Activated B cell treated with CpG ODN at 0.5 μM for 24 hours (primary cell): ENCODE measurements at regions not wholly inside any gene's neighbourhood (a gene's known extent, or its start where the extent isn't known, plus 50 kb on each side); places are given as distances from the start of the nearest gene placed in this dataset.

Experiments
- ATAC-seq: fragments of 200-7000 bp; cut with Tn5 transposase; one replicate; pipeline ENCODE4 v1.10.0; 2021; ENCODE audit warnings: low read depth, mild to moderate bottlenecking, moderate library complexity
- CTCF ChIA-PET: fragments of 350-600 bp; sonication (Branson Sonifier 250); formaldehyde crosslinking; loops from one replicate; lab custom pipeline; 2021; ENCODE audit warnings: antibody characterized with exemption; lab: Charles Lee
- POLR2A ChIA-PET: fragments of 350-600 bp; sonication (Branson Sonifier 250); formaldehyde crosslinking; loops from one replicate; lab custom pipeline; 2021; ENCODE audit warnings: antibody characterized with exemption; lab: Charles Lee
- DNase-seq: peaks from one replicate; pipeline ENCODE4 v3.0.0; 2022
- H3K27ac Mint-ChIP-seq: one replicate; pipeline ENCODE4 v1.8.0; 2020; ENCODE audit warnings: mixed read lengths
- H3K27me3 Mint-ChIP-seq: one replicate; pipeline ENCODE4 v1.8.0; 2021; ENCODE audit warnings: mixed read lengths
- H3K36me3 Mint-ChIP-seq: one replicate; pipeline ENCODE4 v1.8.0; 2021; ENCODE audit warnings: low read depth, mixed read lengths
- H3K4me1 Mint-ChIP-seq: one replicate; pipeline ENCODE4 v1.8.0; 2021; ENCODE audit warnings: mixed read lengths
- H3K4me3 Mint-ChIP-seq: one replicate; pipeline ENCODE4 v1.8.0; 2020; ENCODE audit warnings: mild to moderate bottlenecking, mixed read lengths
- H3K9me3 Mint-ChIP-seq: one replicate; pipeline ENCODE4 v1.8.0; 2020; ENCODE audit warnings: mixed read lengths
- intact Hi-C: fragments of 100-400 bp; cut with micrococcal nuclease; formaldehyde crosslinking; loops from one replicate; pipeline ENCODE4 v1.15.1; 2024
- TF ChIP-seq, protein P1 (sequence below): fragments of 200-600 bp; IDR thresholded peaks from one replicate; pipeline ENCODE4 v1.8.0; 2022; ENCODE audit warnings: antibody characterized with exemption, mild to moderate bottlenecking

GRCh38 chr18:75582406-75582821, 154.9 kb upstream of the SMIM21 start:
- TF ChIP-seq, protein P1, sequence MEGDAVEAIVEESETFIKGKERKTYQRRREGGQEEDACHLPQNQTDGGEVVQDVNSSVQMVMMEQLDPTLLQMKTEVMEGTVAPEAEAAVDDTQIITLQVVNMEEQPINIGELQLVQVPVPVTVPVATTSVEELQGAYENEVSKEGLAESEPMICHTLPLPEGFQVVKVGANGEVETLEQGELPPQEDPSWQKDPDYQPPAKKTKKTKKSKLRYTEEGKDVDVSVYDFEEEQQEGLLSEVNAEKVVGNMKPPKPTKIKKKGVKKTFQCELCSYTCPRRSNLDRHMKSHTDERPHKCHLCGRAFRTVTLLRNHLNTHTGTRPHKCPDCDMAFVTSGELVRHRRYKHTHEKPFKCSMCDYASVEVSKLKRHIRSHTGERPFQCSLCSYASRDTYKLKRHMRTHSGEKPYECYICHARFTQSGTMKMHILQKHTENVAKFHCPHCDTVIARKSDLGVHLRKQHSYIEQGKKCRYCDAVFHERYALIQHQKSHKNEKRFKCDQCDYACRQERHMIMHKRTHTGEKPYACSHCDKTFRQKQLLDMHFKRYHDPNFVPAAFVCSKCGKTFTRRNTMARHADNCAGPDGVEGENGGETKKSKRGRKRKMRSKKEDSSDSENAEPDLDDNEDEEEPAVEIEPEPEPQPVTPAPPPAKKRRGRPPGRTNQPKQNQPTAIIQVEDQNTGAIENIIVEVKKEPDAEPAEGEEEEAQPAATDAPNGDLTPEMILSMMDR, result no peak
- Mint-ChIP-seq H3K27me3 (no peaks in the 10 kb centered on the region), H3K4me3 (no peak overlapping the region), H3K27ac (no peak overlapping the region), H3K9me3 (no peaks in the 10 kb centered on the region), H3K36me3 (no peaks in the 10 kb centered on the region), H3K4me1 (no peaks in the 10 kb centered on the region)
- no peak for ATAC-seq
- POLR2A ChIA-PET, result no interaction called here
- CTCF ChIA-PET, result interaction anchor here (1.1 kb wide), 1 partner anchor 9 kb away, joined by 3 read pairs; no protein-coding TSS in a partner anchor
- DNase-seq, result no peak
- intact Hi-C loops, result no loop called here

- intact Hi-C loops, result no loop called here
- no peaks in the 10 kb centered on the region for H3K27me3 Mint-ChIP-seq
- TF ChIP-seq, protein P1, result no peak
- DNase-seq (no peak), ATAC-seq (no peak)
- H3K4me3 Mint-ChIP-seq, result no peak overlapping the region
- H3K36me3 Mint-ChIP-seq, result no peaks in the 10 kb centered on the region
- H3K9me3 Mint-ChIP-seq, result no peaks in the 10 kb centered on the region
- H3K27ac Mint-ChIP-seq, result no peak overlapping the region
- ChIA-PET POLR2A (no interaction called here), CTCF (interaction anchor here (1.1 kb wide), 1 partner anchor 10 kb away, joined by 3 read pairs; no protein-coding TSS in a partner anchor)
- H3K4me1 Mint-ChIP-seq, result no peaks in the 10 kb centered on the region
Measured at GRCh38 chr18:75581336-75582131, 154.0 kb upstream of the SMIM21 start.

GRCh38 chr18:75574187-75574586, 146.7 kb upstream of the SMIM21 start:
- Mint-ChIP-seq H3K4me1 (no peaks in the 10 kb centered on the region), H3K27ac (no peak overlapping the region), H3K9me3 (no peaks in the 10 kb centered on the region), H3K27me3 (no peaks in the 10 kb centered on the region), H3K4me3 (no peak overlapping the region), H3K36me3 (no peaks in the 10 kb centered on the region)
- intact Hi-C loops, result no loop called here
- no peak for ATAC-seq
- DNase-seq, result no peak
- CTCF ChIA-PET, result no interaction called here
- POLR2A ChIA-PET, result no interaction called here
- TF ChIP-seq, protein P1, result no peak

- intact Hi-C loops, result loop anchor here (5.0 kb wide), 1 partner anchor 651 kb away; no protein-coding TSS in a partner anchor
- POLR2A ChIA-PET, result no interaction called here
- DNase-seq (no peak), ATAC-seq (no peak)
- CTCF ChIA-PET, result no interaction called here
- Mint-ChIP-seq H3K36me3 (no peaks in the 10 kb centered on the region), H3K27ac (no peak overlapping the region), H3K27me3 (no peaks in the 10 kb centered on the region), H3K4me3 (no peak overlapping the region), H3K4me1 (no peaks in the 10 kb centered on the region), H3K9me3 (no peaks in the 10 kb centered on the region)
- TF ChIP-seq, protein P1, result no peak
Measured at GRCh38 chr18:75563150-75563549, 135.6 kb upstream of the SMIM21 start.

DNA sequence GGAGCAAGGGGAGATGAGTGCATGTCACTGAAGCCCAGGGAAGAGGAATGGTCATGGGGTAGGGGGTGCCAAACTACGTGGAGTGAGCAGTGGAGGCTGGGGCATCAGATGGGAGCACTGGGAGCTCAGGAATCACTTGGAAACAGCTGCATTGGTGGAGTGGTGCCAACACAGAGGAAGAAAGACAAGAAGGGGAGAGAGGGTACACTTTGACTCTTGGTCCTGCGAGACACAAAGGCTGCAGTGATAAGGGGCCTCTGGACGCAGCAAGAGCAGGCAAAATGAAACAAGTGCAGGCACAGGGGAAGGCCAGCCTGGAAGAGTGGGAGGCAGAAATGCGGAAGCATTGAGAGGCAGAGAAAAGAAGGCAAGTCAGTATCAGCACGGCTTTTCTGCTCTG, 134.7 kb upstream of the SMIM21 start:
- CTCF ChIA-PET, result no interaction called here
- DNase-seq (no peak), ATAC-seq (no peak)
- H3K4me1 Mint-ChIP-seq, result no peaks in the 10 kb centered on the region
- H3K4me3 Mint-ChIP-seq, result no peak overlapping the region
- H3K9me3 Mint-ChIP-seq, result no peaks in the 10 kb centered on the region
- POLR2A ChIA-PET, result no interaction called here
- no peaks in the 10 kb centered on the region for H3K27me3 Mint-ChIP-seq
- intact Hi-C loops, result loop anchor here (5.0 kb wide), 1 partner anchor 650 kb away; no protein-coding TSS in a partner anchor
- no peaks in the 10 kb centered on the region for H3K36me3 Mint-ChIP-seq
- TF ChIP-seq, protein P1, result no peak
- H3K27ac Mint-ChIP-seq, result no peak overlapping the region
